DND-41 (cell line): ENCODE measurements at regions not wholly inside any gene's neighbourhood (a gene's known extent, or its start where the extent isn't known, plus 50 kb on each side); places are given as distances from the start of the nearest gene placed in this dataset.

ENCODE experiments used
- ATAC-seq: fragments of 200-7000 bp; cut with Tn5 transposase; 3 replicates; pipeline ENCODE4 v1.9.1; 2021; ENCODE audit warnings: low read depth; ENCODE audit not compliant: insufficient read depth
- DNase-seq: peaks from one replicate; pipeline ENCODE4 v3.0.0-alpha.2; 2020
- H2AFZ ChIP-seq: 2 replicates; pipeline ENCODE4 v1.6.0; 2012; ENCODE audit warnings: low read depth, low read length
- H3K27ac ChIP-seq: 2 replicates; pipeline ENCODE4 v1.5.1; 2012; ENCODE audit warnings: low read length, inconsistent platforms
- H3K27me3 ChIP-seq: fragments of 200-600 bp; sonication (generic); 2 replicates; pipeline ENCODE4 v1.6.0; 2012; ENCODE audit warnings: low read length, mild to moderate bottlenecking, inconsistent platforms; ENCODE audit not compliant: insufficient read depth, poor library complexity
- H3K36me3 ChIP-seq: 2 replicates; pipeline ENCODE4 v1.5.1; 2012; ENCODE audit warnings: low read length, inconsistent platforms; ENCODE audit not compliant: insufficient read depth
- H3K4me1 ChIP-seq: 2 replicates; pipeline ENCODE4 v1.5.1; 2012; ENCODE audit warnings: mild to moderate bottlenecking, low read length; ENCODE audit not compliant: insufficient read depth
- H3K4me2 ChIP-seq: 2 replicates; pipeline ENCODE4 v1.6.0; 2012; ENCODE audit warnings: mild to moderate bottlenecking, moderate library complexity, low read length, inconsistent platforms; ENCODE audit not compliant: insufficient read depth
- H3K4me3 ChIP-seq, 2 experiments: fragments of 200-600 bp in 1 of 2; shearing (Covaris generic) in 1 of 2; 2 replicates each; pipeline ENCODE4 v1.5.1; 2012 to 2016; ENCODE audit warnings: inconsistent platforms in 2 of 2, low read length in 2 of 2, mild to moderate bottlenecking in 2 of 2, low read depth in 1 of 2, moderate library complexity in 1 of 2
- H3K79me2 ChIP-seq: 2 replicates; pipeline ENCODE4 v1.6.0; 2012; ENCODE audit warnings: low read length, inconsistent platforms; ENCODE audit not compliant: insufficient read depth
- H3K9ac ChIP-seq: 2 replicates; pipeline ENCODE4 v1.6.0; 2012; ENCODE audit warnings: low read depth, mild to moderate bottlenecking, inconsistent platforms, low read length, moderate library complexity
- H3K9me3 ChIP-seq: 2 replicates; pipeline ENCODE4 v1.5.1; 2012; ENCODE audit warnings: low read length, moderate library complexity, mild to moderate bottlenecking, inconsistent platforms; ENCODE audit not compliant: insufficient read depth, severe bottlenecking
- H4K20me1 ChIP-seq: 2 replicates; pipeline ENCODE4 v1.6.0; 2012; ENCODE audit warnings: low read length; ENCODE audit not compliant: insufficient read depth
- CTCF ChIP-seq: IDR thresholded peaks from 2 replicates; pipeline ENCODE4 v1.5.1; 2012; ENCODE audit warnings: borderline replicate concordance, low read length, moderate library complexity, mild to moderate bottlenecking; ENCODE audit not compliant: poor library complexity, severe bottlenecking; ENCODE audit errors: extremely low read depth
- EZH2 ChIP-seq: IDR thresholded peaks from 3 replicates; pipeline ENCODE4 v1.6.1; 2012; ENCODE audit warnings: borderline replicate concordance, low read depth, mild to moderate bottlenecking, moderate library complexity, low read length, inconsistent platforms; ENCODE audit not compliant: severe bottlenecking

GRCh38 chr7:22051886-22052673 lies 106.4 kb upstream of the CDCA7L start:
- H3K4me2 ChIP-seq = no peak overlapping the region
- TF ChIP-seq EZH2 = no peak
- H3K79me2 ChIP-seq = no peaks in the 10 kb centered on the region
- H3K9me3 ChIP-seq = no peaks in the 10 kb centered on the region
- H3K9ac ChIP-seq = no peak overlapping the region
- no peaks in the 10 kb centered on the region for H4K20me1 ChIP-seq
- H2AFZ ChIP-seq = no peak overlapping the region
- H3K4me3 ChIP-seq = no peak overlapping the region
- no peak overlapping the region for H3K27ac ChIP-seq
- ATAC-seq (no peak), DNase-seq (no peak)
- peaks cover 19% of the 10 kb centered on the region for H3K27me3 ChIP-seq
- H3K36me3 ChIP-seq = no peaks in the 10 kb centered on the region
- no peaks in the 10 kb centered on the region for H3K4me1 ChIP-seq

GRCh38 chr7:22049766-22050500 lies 104.2 kb upstream of the CDCA7L start:
- Histone ChIP-seq H3K27me3 (peaks cover 22% of the 10 kb centered on the region), H3K27ac (no peak overlapping the region), H3K4me2 (no peak overlapping the region), H4K20me1 (no peaks in the 10 kb centered on the region), H2AFZ (no peak overlapping the region), H3K9ac (no peak overlapping the region), H3K79me2 (no peaks in the 10 kb centered on the region), H3K4me3 (no peak overlapping the region), H3K4me1 (no peaks in the 10 kb centered on the region), H3K9me3 (no peaks in the 10 kb centered on the region), H3K36me3 (no peaks in the 10 kb centered on the region)
- no peak for ATAC-seq
- no peak for DNase-seq
- TF ChIP-seq EZH2 (no peak), CTCF (no peak)

GRCh38 chr7:22043367-22043766 lies 97.7 kb upstream of the CDCA7L start:
- Histone ChIP-seq H3K4me3 (no peak overlapping the region), H3K36me3 (no peaks in the 10 kb centered on the region), H3K9ac (no peak overlapping the region), H3K4me1 (no peaks in the 10 kb centered on the region), H3K27ac (no peak overlapping the region), H3K4me2 (no peak overlapping the region), H3K27me3 (peaks cover 11% of the 10 kb centered on the region), H3K79me2 (no peaks in the 10 kb centered on the region), H2AFZ (no peak overlapping the region), H4K20me1 (no peaks in the 10 kb centered on the region), H3K9me3 (no peaks in the 10 kb centered on the region)
- ATAC-seq (no peak), DNase-seq (no peak)
- TF ChIP-seq CTCF = no peak
- no peak for TF ChIP-seq EZH2

GRCh38 chr7:22040923-22041595 lies 95.4 kb upstream of the CDCA7L start:
- peaks cover 8% of the 10 kb centered on the region for H3K27me3 ChIP-seq
- no peaks in the 10 kb centered on the region for H4K20me1 ChIP-seq
- ATAC-seq (no peak), DNase-seq (no peak)
- H3K27ac ChIP-seq = no peak overlapping the region
- H3K79me2 ChIP-seq = no peaks in the 10 kb centered on the region
- no peak overlapping the region for H3K4me3 ChIP-seq
- no peak overlapping the region for H2AFZ ChIP-seq
- no peaks in the 10 kb centered on the region for H3K9me3 ChIP-seq
- H3K4me1 ChIP-seq = no peaks in the 10 kb centered on the region
- no peaks in the 10 kb centered on the region for H3K36me3 ChIP-seq
- H3K4me2 ChIP-seq = no peak overlapping the region
- TF ChIP-seq EZH2 = no peak
- no peak for TF ChIP-seq CTCF
- H3K9ac ChIP-seq = no peak overlapping the region
